LHCN-M2 (cell line): ENCODE measurements at regions not wholly inside any gene's neighbourhood (a gene's known extent, or its start where the extent isn't known, plus 50 kb on each side); places are given as distances from the start of the nearest gene placed in this dataset.

Experiments used
- DNase-seq: peaks from one replicate; pipeline ENCODE4 v3.0.0-alpha.2; 2012; ENCODE audit warnings: low read depth

GRCh38 chrY:8659721-8660120, 677.5 kb upstream of the TSPY4 start:
- no peak for DNase-seq

- no peak for DNase-seq
These were observed 663.4 kb upstream of the TSPY4 start for GRCh38 chrY:8673896-8674295.

GRCh38 chrY:8677336-8677935, 659.8 kb upstream of the TSPY4 start:
- no peak for DNase-seq

- DNase-seq = no peak
These were observed 650.1 kb upstream of the TSPY4 start for GRCh38 chrY:8687154-8687553.

GRCh38 chrY:8690901-8691685, 646.2 kb upstream of the TSPY4 start:
- DNase-seq = peak; percentile 51

GRCh38 chrY:8698571-8698970, 638.7 kb upstream of the TSPY4 start:
- DNase-seq = no peak

GRCh38 chrY:8705636-8706300, 631.5 kb upstream of the TSPY4 start:
- DNase-seq = peak; percentile 10

- DNase-seq = no peak
These were observed 625.0 kb upstream of the TSPY4 start for GRCh38 chrY:8712296-8712695.

- DNase-seq = no peak
These were observed 622.0 kb upstream of the TSPY4 start for GRCh38 chrY:8715226-8715625.

- no peak for DNase-seq
These were observed 610.6 kb upstream of the TSPY4 start for GRCh38 chrY:8726616-8727015.

GRCh38 chrY:8729971-8730370, 607.3 kb upstream of the TSPY4 start:
- no peak for DNase-seq

- no peak for DNase-seq
These were observed 595.8 kb upstream of the TSPY4 start for GRCh38 chrY:8741343-8742069.

GRCh38 chrY:8764184-8764583, 573.1 kb upstream of the TSPY4 start:
- no peak for DNase-seq

GRCh38 chrY:8781184-8781890, 555.9 kb upstream of the TSPY4 start:
- no peak for DNase-seq

GRCh38 chrY:8794561-8794960, 542.7 kb upstream of the TSPY4 start:
- peak; percentile 56 for DNase-seq

GRCh38 chrY:8804317-8804716, 532.9 kb upstream of the TSPY4 start:
- DNase-seq = no peak

- DNase-seq = peak; percentile 38
These were observed 529.4 kb upstream of the TSPY4 start for GRCh38 chrY:8807648-8808408.

- DNase-seq = peak; percentile 27
These were observed 528.7 kb upstream of the TSPY4 start for GRCh38 chrY:8808611-8809010.

- peak; percentile 86 for DNase-seq
These were observed 528.2 kb upstream of the TSPY4 start for GRCh38 chrY:8809076-8809475.

GRCh38 chrY:8814143-8814542, 523.1 kb upstream of the TSPY4 start:
- peak; percentile 37 for DNase-seq

- DNase-seq = peak; percentile 56
These were observed 521.6 kb upstream of the TSPY4 start for GRCh38 chrY:8815616-8816015.
